ENCODE measurements at regions not wholly inside any gene's neighbourhood (a gene's known extent, or its start where the extent isn't known, plus 50 kb on each side); places are given as distances from the start of the nearest gene placed in this dataset.

GRCh38 chr5:68433923-68434879 lies 218.6 kb downstream of the PIK3R1 start (continued):
- no peak for TF ChIP-seq ZNF407 (CRISPR knock-in tag; IDR thresholded peaks at IDR 0.05; ENCODE audit: not compliant biosample characterization)
- TF ChIP-seq DR1 (CRISPR knock-in tag; IDR thresholded peaks at IDR 0.05), result no peak
- no peak for TF ChIP-seq NR1H2 (CRISPR knock-in tag; IDR thresholded peaks at IDR 0.05; ENCODE audit: borderline replicate concordance, low read depth)
- no peak for TF ChIP-seq PAWR (CRISPR knock-in tag; IDR thresholded peaks at IDR 0.05; ENCODE audit: borderline replicate concordance)
- TF ChIP-seq SMAD1 (CRISPR knock-in tag; IDR thresholded peaks at IDR 0.05; ENCODE audit: borderline replicate concordance, low read depth), result no peak
- TF ChIP-seq ARHGAP35 (CRISPR knock-in tag; IDR thresholded peaks at IDR 0.05; ENCODE audit: borderline replicate concordance), result no peak
- TF ChIP-seq NFKB2 (CRISPR knock-in tag; IDR thresholded peaks at IDR 0.05; ENCODE audit: borderline replicate concordance), result no peak
- no peak; the same call in 1 of the 2 replicates for TF ChIP-seq ELK4 (CRISPR knock-in tag; IDR thresholded peaks at IDR 0.05; ENCODE audit: borderline replicate concordance)
- no peak for TF ChIP-seq CSRNP2 (CRISPR knock-in tag; conservative IDR thresholded peaks at IDR 0.05; ENCODE audit: low read depth)
- TF ChIP-seq ZNF326 (CRISPR knock-in tag; IDR thresholded peaks at IDR 0.05; ENCODE audit: borderline replicate concordance), result no peak
- TF ChIP-seq ZNF335 (CRISPR knock-in tag; IDR thresholded peaks at IDR 0.05), result peak; percentile 89
- no peak for TF ChIP-seq ZNF296 (CRISPR knock-in tag; conservative IDR thresholded peaks at IDR 0.05)
- peak; percentile 77; the same call in 1 of the 2 replicates for TF ChIP-seq ZMAT3 (CRISPR knock-in tag; conservative IDR thresholded peaks at IDR 0.05)
- TF ChIP-seq ZNF224 (CRISPR knock-in tag; IDR thresholded peaks at IDR 0.05), result 0 out of 2 replicates have a peak, but pooled peaks have one; percentile 40
- peak; percentile 77; the same call in 1 of the 2 replicates for TF ChIP-seq HOMEZ (CRISPR knock-in tag; IDR thresholded peaks at IDR 0.05; ENCODE audit: low read depth)

Measured in HepG2 (cell line).